Heart left ventricle (tissue), 16 donors: ENCODE measurements at regions not wholly inside any gene's neighbourhood (a gene's known extent, or its start where the extent isn't known, plus 50 kb on each side); places are given as distances from the start of the nearest gene placed in this dataset.

Source experiments
- ATAC-seq, 4 donors: fragments of 200-7000 bp; cut with Tn5 transposase; one replicate each; pipeline ENCODE4 v1.9.1; 2020 to 2022; ENCODE audit warnings: moderate library complexity in 4 of 4, mild to moderate bottlenecking in 3 of 4, moderate number of reproducible peaks in 1 of 4
- DNase-seq, 5 donors: peaks; one replicate each; pipeline ENCODE4 v3.0.0-alpha.2; 2020
- H3K27ac ChIP-seq, 12 donors: fragments of 200-600 bp; sonication (generic) in 4 of 12; one replicate each; pipeline versions ENCODE4 v1.5.0 to v1.8.0; 2016 to 2022; ENCODE audit warnings: mild to moderate bottlenecking in 2 of 12
- H3K27me3 ChIP-seq, 9 donors: fragments of 200-600 bp; sonication (generic) in 2 of 9; one replicate each; pipeline versions ENCODE4 v1.5.1 to v1.8.0; 2016 to 2022; ENCODE audit warnings: mild to moderate bottlenecking in 3 of 9
- H3K36me3 ChIP-seq, 9 donors: fragments of 200-600 bp; sonication (generic) in 2 of 9; one replicate each; pipeline versions ENCODE4 v1.5.0 to v1.8.0; 2018 to 2022; ENCODE audit warnings: mild to moderate bottlenecking in 2 of 9
- H3K4me1 ChIP-seq, 12 donors: fragments of 200-600 bp; sonication (generic) in 4 of 12; one replicate each; pipeline versions ENCODE4 v1.5.0 to v1.8.0; 2016 to 2022; ENCODE audit warnings: mild to moderate bottlenecking in 3 of 12
- H3K4me3 ChIP-seq, 12 donors: fragments of 200-600 bp; sonication (generic) in 4 of 12; one replicate each; pipeline versions ENCODE4 v1.5.0 to v1.8.0; 2017 to 2022; ENCODE audit warnings: mild to moderate bottlenecking in 9 of 12, moderate library complexity in 4 of 12
- H3K9me3 ChIP-seq, 12 donors: fragments of 200-600 bp; sonication (generic) in 4 of 12; one replicate each; pipeline versions ENCODE4 v1.5.0 to v1.8.0; 2016 to 2022; ENCODE audit warnings: mild to moderate bottlenecking in 1 of 12
- POLR2A ChIP-seq, 2 donors: fragments of 450-650 bp; IDR thresholded peaks; one replicate each; pipeline ENCODE4 v1.6.1; 2017; ENCODE audit warnings: antibody characterized with exemption in 2 of 2, mild to moderate bottlenecking in 2 of 2, moderate library complexity in 2 of 2
- WGBS, 4 donors: extraction: QIAGEN DNeasy Blood & Tissue Kit in 2 of 4; methylation state at CpG; one replicate each; pipeline versions ENCODE4 v1.1.5 to v1.1.7; 2013 to 2018; 5-methylcytosine and 5-hydroxymethylcytosine counted together
- intact Hi-C, 10 donors: fragments of 100-400 bp; cut with DNase I; formaldehyde crosslinking; loops; one replicate each; pipeline versions ENCODE4 v1.11.1 to v1.14.2; 2022
- TF ChIP-seq, protein P1 (sequence below), 12 donors: fragments of 200-600 bp; sonication (generic) in 4 of 12; IDR thresholded peaks; one replicate each; pipeline versions ENCODE4 v1.5.0 to v1.8.0; 2018 to 2022; ENCODE audit warnings: antibody characterized with exemption in 12 of 12, mild to moderate bottlenecking in 5 of 12
- donor health status: ischemic (EF 13 %, LVEDD 7.1; RV severe dilation, severe dysfunction).
- donor health status: healthy with polysubstance abuse.
- donor health status: DM: no; HTN: yes; CAD: no.
- donor health status: DM: no; HTN: no; CAD: no.
- donor health status: ischemic (EF 25% LVEDD 6.9; RV normal size, moderate dysfunction).
- donor health status: ischemic (EF 25% LVEDD 5.7; RV mildly dilated, moderate dysfunction).
- donor health status: healthy.
- donor health status: DM: yes; HTN: yes; CAD: no.
- donor health status: ischemic (EF 35%, LVEDD 5.7; RV mildly dilated, moderate dysfunction).
- donor health status: nonischemic (EF 11% LVEDD 7.7; RV severe dilation, severe dysfunction).
- donor health status: DM: yes; HTN: yes; CAD: no.
- donor health status: PGD.
- donor health status: ischemic (EF 29% LVEDD 5.4; RV normal size, mild dysfunction).
- donor health status: nonischemic (EF 23%, LVEDD 6.1; RV moderate dilation, normal function).

DNA sequence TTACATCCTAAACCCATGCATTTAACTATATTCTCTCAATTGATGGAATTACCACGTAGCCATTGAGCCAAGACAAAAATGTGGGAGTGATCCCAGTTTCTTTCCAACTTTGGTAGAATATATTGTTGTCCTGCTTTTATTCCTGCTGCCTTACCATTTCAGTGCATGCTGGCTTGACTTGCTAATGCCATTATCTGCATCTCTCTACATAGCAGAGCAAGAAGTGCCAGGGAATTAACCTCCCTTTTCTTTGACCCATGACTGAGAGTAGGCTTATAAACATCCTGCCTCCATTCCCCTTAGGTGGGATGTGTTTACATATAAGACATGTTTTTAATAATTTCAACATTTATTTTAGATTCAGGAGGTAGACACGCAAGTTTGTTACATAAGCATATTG is 1153.4 kb downstream of the IGSF11 start:
- no peak overlapping the region for H3K4me3 ChIP-seq
- DNase-seq (no peak), ATAC-seq (no peak)
- no peak overlapping the region for H3K27ac ChIP-seq
- H3K27me3 ChIP-seq = no peaks in the 10 kb centered on the region
- 72 to 83% (median 81%) methylated on average over 2 of the region's 2 CpGs for WGBS, 4 donors
- intact Hi-C loops = no loop called here
- H3K36me3 ChIP-seq = no peaks in the 10 kb centered on the region
- TF ChIP-seq, protein P1, sequence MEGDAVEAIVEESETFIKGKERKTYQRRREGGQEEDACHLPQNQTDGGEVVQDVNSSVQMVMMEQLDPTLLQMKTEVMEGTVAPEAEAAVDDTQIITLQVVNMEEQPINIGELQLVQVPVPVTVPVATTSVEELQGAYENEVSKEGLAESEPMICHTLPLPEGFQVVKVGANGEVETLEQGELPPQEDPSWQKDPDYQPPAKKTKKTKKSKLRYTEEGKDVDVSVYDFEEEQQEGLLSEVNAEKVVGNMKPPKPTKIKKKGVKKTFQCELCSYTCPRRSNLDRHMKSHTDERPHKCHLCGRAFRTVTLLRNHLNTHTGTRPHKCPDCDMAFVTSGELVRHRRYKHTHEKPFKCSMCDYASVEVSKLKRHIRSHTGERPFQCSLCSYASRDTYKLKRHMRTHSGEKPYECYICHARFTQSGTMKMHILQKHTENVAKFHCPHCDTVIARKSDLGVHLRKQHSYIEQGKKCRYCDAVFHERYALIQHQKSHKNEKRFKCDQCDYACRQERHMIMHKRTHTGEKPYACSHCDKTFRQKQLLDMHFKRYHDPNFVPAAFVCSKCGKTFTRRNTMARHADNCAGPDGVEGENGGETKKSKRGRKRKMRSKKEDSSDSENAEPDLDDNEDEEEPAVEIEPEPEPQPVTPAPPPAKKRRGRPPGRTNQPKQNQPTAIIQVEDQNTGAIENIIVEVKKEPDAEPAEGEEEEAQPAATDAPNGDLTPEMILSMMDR (IDR thresholded peaks at IDR 0.05) = no peak
- no peak for TF ChIP-seq POLR2A (IDR thresholded peaks at IDR 0.05)
- H3K9me3 ChIP-seq = no peaks in the 10 kb centered on the region
- no peaks in the 10 kb centered on the region for H3K4me1 ChIP-seq

DNA sequence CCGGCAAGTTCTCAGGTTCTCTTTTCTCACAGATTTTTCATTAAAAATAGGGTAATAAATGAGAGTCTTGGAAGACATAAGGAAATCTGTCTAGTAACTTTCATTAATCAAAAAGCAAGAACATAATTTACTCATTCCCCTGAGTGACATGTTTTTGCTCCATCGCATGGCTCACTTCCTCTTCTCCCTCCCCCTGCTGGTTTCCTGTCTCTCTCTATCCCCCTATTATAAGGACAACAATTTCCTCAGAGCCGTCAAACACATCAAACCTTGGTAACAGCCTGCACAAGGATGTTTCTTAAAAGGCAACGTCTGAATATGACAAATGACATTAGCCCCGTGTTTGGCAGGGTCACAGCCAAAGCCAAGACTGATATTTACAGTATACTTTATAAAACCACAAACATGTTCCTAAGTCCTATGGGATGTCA is 1149.6 kb downstream of the IGSF11 start:
- H3K4me3 ChIP-seq = no peak overlapping the region
- no peak for ATAC-seq
- intact Hi-C loops = no loop called here
- TF ChIP-seq POLR2A (IDR thresholded peaks at IDR 0.05) = no peak
- TF ChIP-seq, protein P1 (IDR thresholded peaks at IDR 0.05) = no peak
- DNase-seq = no peak
- H3K36me3 ChIP-seq = no peaks in the 10 kb centered on the region
- no peak overlapping the region for H3K27ac ChIP-seq
- no peaks in the 10 kb centered on the region for H3K4me1 ChIP-seq
- H3K9me3 ChIP-seq = no peaks in the 10 kb centered on the region
- H3K27me3 ChIP-seq = no peaks in the 10 kb centered on the region
- WGBS, 4 donors = 25 to 38% (median 28%) methylated on average over 5 of the region's 5 CpGs

DNA sequence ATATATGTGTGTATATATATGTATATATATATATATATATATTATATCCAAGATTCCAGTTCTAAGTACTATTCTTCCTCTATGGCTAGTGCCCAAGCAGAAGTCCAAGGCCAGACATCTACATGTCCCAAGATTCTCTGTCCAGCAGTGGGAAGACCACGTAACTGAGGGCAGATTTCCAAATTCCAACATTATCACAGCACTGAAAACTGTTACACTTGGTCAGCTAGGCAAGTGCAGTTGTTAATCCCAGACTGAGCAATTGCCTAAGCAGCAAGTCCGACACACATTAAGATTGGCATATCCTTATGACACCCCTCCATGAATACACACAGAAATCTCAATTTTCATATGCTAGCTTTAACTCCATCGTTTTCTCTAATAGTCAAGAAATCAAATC is 1148.5 kb downstream of the IGSF11 start:
- no peak for DNase-seq
- Histone ChIP-seq H3K27ac (no peak overlapping the region), H3K36me3 (no peaks in the 10 kb centered on the region), H3K27me3 (no peaks in the 10 kb centered on the region), H3K4me1 (no peaks in the 10 kb centered on the region), H3K4me3 (no peak overlapping the region), H3K9me3 (no peaks in the 10 kb centered on the region)
- no peak for ATAC-seq
- intact Hi-C loops = no loop called here
- TF ChIP-seq POLR2A (IDR thresholded peaks at IDR 0.05) = no peak
- TF ChIP-seq, protein P1 (IDR thresholded peaks at IDR 0.05) = no peak
- 65 to 71% (median 67%) methylated on average over 3 of the region's 3 CpGs for WGBS, 4 donors

DNA sequence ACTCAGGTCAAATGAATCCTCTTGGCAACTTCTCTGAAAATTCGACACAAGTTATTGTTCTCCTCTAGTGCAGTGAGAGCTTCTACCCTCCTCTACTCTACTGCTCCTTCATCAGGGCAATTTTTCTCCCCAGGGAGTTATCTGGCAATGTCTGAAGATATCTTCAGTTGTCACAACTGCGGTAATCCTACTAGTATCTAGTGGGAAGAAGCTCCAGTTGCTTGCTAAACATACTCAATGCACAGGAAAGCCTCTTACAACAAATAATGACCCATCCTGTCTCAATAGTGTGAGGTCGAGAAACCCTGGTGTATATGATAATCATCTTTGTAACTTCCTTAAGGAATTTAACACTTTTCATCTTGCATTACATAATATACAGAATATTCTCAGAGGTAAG is 1147.6 kb downstream of the IGSF11 start:
- Histone ChIP-seq H3K4me1 (no peaks in the 10 kb centered on the region), H3K27me3 (no peaks in the 10 kb centered on the region), H3K36me3 (no peaks in the 10 kb centered on the region), H3K9me3 (no peaks in the 10 kb centered on the region), H3K27ac (no peak overlapping the region), H3K4me3 (no peak overlapping the region)
- WGBS, 4 donors = 67 to 72% (median 69%) methylated on average over 3 of the region's 3 CpGs
- ATAC-seq (no peak), DNase-seq (no peak)
- intact Hi-C loops = no loop called here
- TF ChIP-seq POLR2A (IDR thresholded peaks at IDR 0.05) = no peak
- TF ChIP-seq, protein P1 (IDR thresholded peaks at IDR 0.05) = no peak
